ENCODE measurements at regions not wholly inside any gene's neighbourhood (a gene's known extent, or its start where the extent isn't known, plus 50 kb on each side); places are given as distances from the start of the nearest gene placed in this dataset.
A peak's percentile ranks its signal among the peaks of the same experiment; 100 is the strongest.

- TF ChIP-seq CTCF (IDR thresholded peaks at IDR 0.05; ENCODE audit: extremely low read depth in 1 of 2, insufficient read depth in 1 of 2, low read depth in 1 of 2, low read length in 2 of 2) (no peak), POLR2A (IDR thresholded peaks at IDR 0.05; ENCODE audit: low read depth, low read length) (no peak), POLR2AphosphoS5 (IDR thresholded peaks at IDR 0.05; ENCODE audit: insufficient read depth, low read depth, low read length) (no peak)
- no peaks in the 10 kb centered on the region for H3K9me3 ChIP-seq (replicated peaks; ENCODE audit: control insufficient read depth, insufficient read depth, low read length)
- BruUV-seq (replicated peaks): no TSS peak
- intact Hi-C loops (cut with micrococcal nuclease) (loop anchor here (5.0 kb wide), 1 partner anchor 1381 kb away; no protein-coding TSS in a partner anchor), dilution Hi-C loops (cut with MboI; ENCODE audit: extremely low pct_ligation_motif_present, low sequenced_read_pairs) (no loop called here)
- H3K27me3 ChIP-seq (ENCODE audit: control insufficient read depth in 2 of 2, insufficient read depth in 2 of 2, low read length in 2 of 2): no peaks in the 10 kb centered on the region
- no peaks in the 10 kb centered on the region for H3K79me2 ChIP-seq (ENCODE audit: control insufficient read depth, insufficient read depth, low read length)
- H3K9ac ChIP-seq (replicated peaks; ENCODE audit: extremely low read depth, insufficient read depth, low read length): no peak overlapping the region
- H3K4me1 ChIP-seq (ENCODE audit: control insufficient read depth, extremely low read depth, insufficient read depth, low read length): no peaks in the 10 kb centered on the region
- H3K27ac ChIP-seq (ENCODE audit: insufficient read depth, low read depth, low read length): no peak overlapping the region
- no peaks in the 10 kb centered on the region for H4K20me1 ChIP-seq (replicated peaks; ENCODE audit: control insufficient read depth, extremely low read depth, insufficient read depth, low read length)
- no peaks in the 10 kb centered on the region for H3K36me3 ChIP-seq (ENCODE audit: control insufficient read depth in 2 of 2, extremely low read depth in 1 of 2, insufficient read depth in 2 of 2, low read length in 2 of 2)
- POLR2A ChIA-PET: no interaction called here
- H3K4me3 ChIP-seq (replicated peaks in 1 of 3; ENCODE audit: insufficient read depth in 1 of 3, low read depth in 1 of 3, low read length in 3 of 3): no peak overlapping the region
- DNase-seq (ENCODE audit: low read depth, low spot score): no peak
- H3K9me1 ChIP-seq (replicated peaks; ENCODE audit: control insufficient read depth, extremely low read depth, insufficient read depth, low read length): no peaks in the 10 kb centered on the region
- no peak for FAIRE-seq
- CTCF ChIA-PET: interaction anchor here (1.9 to 4.2 kb wide), 3 partner anchors 1377 to 1667 kb away, joined by 6 to 30 read pairs (median 24); no protein-coding TSS in a partner anchor
- no peak overlapping the region for H3K4me2 ChIP-seq (ENCODE audit: insufficient read depth, low read length)
- H2AFZ ChIP-seq (ENCODE audit: low read depth, low read length): no peak overlapping the region
These were observed 142.2 kb upstream of the ZNF385D start for GRCh38 chr3:21893242-21893641.

- intact Hi-C loops (cut with micrococcal nuclease): loop anchor here (1.0 to 5.0 kb wide), 5 partner anchors 142 to 1669 kb away; no protein-coding TSS in a partner anchor
- Histone ChIP-seq H3K36me3 (ENCODE audit: control insufficient read depth in 2 of 2, extremely low read depth in 1 of 2, insufficient read depth in 2 of 2, low read length in 2 of 2) (no peaks in the 10 kb centered on the region), H3K27me3 (ENCODE audit: control insufficient read depth in 2 of 2, insufficient read depth in 2 of 2, low read length in 2 of 2) (no peaks in the 10 kb centered on the region), H3K9me3 (replicated peaks; ENCODE audit: control insufficient read depth, insufficient read depth, low read length) (no peaks in the 10 kb centered on the region), H4K20me1 (replicated peaks; ENCODE audit: control insufficient read depth, extremely low read depth, insufficient read depth, low read length) (no peaks in the 10 kb centered on the region), H3K9ac (replicated peaks; ENCODE audit: extremely low read depth, insufficient read depth, low read length) (no peak overlapping the region), H3K27ac (ENCODE audit: insufficient read depth, low read depth, low read length) (no peak overlapping the region), H3K79me2 (ENCODE audit: control insufficient read depth, insufficient read depth, low read length) (no peaks in the 10 kb centered on the region), H3K4me3 (replicated peaks in 1 of 3; ENCODE audit: insufficient read depth in 1 of 3, low read depth in 1 of 3, low read length in 3 of 3) (no peak overlapping the region), H3K4me1 (ENCODE audit: control insufficient read depth, extremely low read depth, insufficient read depth, low read length) (no peaks in the 10 kb centered on the region), H2AFZ (ENCODE audit: low read depth, low read length) (no peak overlapping the region), H3K9me1 (replicated peaks; ENCODE audit: control insufficient read depth, extremely low read depth, insufficient read depth, low read length) (no peaks in the 10 kb centered on the region), H3K4me2 (ENCODE audit: insufficient read depth, low read length) (no peak overlapping the region)
- DNase-seq (ENCODE audit: low read depth, low spot score): peak; percentile 17
- BruUV-seq (replicated peaks): no TSS peak
- POLR2A ChIA-PET: no interaction called here
- CTCF ChIA-PET: interaction anchor here (0.7 to 4.2 kb wide), 16 partner anchors 16 to 1704 kb away, joined by 3 to 30 read pairs (median 4); no protein-coding TSS in a partner anchor
- dilution Hi-C loops (cut with MboI; ENCODE audit: extremely low pct_ligation_motif_present, low sequenced_read_pairs): no loop called here
- TF ChIP-seq MAX (IDR thresholded peaks at IDR 0.05; ENCODE audit: insufficient read depth, insufficient read length) (no peak), MYC (IDR thresholded peaks at IDR 0.05; ENCODE audit: low read depth, low read length) (no peak), CTCF (IDR thresholded peaks at IDR 0.05; ENCODE audit: extremely low read depth in 1 of 2, insufficient read depth in 1 of 2, low read depth in 1 of 2, low read length in 2 of 2) (peak in 1 of 2 donors; percentile 10), POLR2AphosphoS5 (IDR thresholded peaks at IDR 0.05; ENCODE audit: insufficient read depth, low read depth, low read length) (no peak), EZH2 (IDR thresholded peaks at IDR 0.05; ENCODE audit: borderline replicate concordance, low read depth, low read length, severe bottlenecking) (no peak)
- no peak for FAIRE-seq
These were observed 143.7 kb upstream of the ZNF385D start for GRCh38 chr3:21894459-21895340.

Measured in endothelial cell of umbilical vein (primary cell).